ENCODE measurements at regions not wholly inside any gene's neighbourhood (a gene's known extent, or its start where the extent isn't known, plus 50 kb on each side); places are given as distances from the start of the nearest gene placed in this dataset.
A peak's percentile ranks its signal among the peaks of the same experiment; 100 is the strongest.

- Histone ChIP-seq H3K27me3 (ENCODE audit: insufficient read depth, low read length) (no peaks in the 10 kb centered on the region), H3K9me2 (ENCODE audit: low read depth, low read length) (no peaks in the 10 kb centered on the region), H4K20me1 (ENCODE audit: insufficient read depth, low read length) (no peaks in the 10 kb centered on the region), H3K36me3 (ENCODE audit: insufficient read depth, low read length) (no peaks in the 10 kb centered on the region), H3K79me2 (ENCODE audit: insufficient read depth, low read length) (no peaks in the 10 kb centered on the region), H3K27ac (ENCODE audit: low read depth, low read length, poor library complexity, severe bottlenecking) (no peak overlapping the region), H3K4me1 (ENCODE audit: insufficient read depth, low read length, severe bottlenecking) (no peaks in the 10 kb centered on the region), H2AFZ (ENCODE audit: low read length) (peak overlapping the region; percentile 18; the same call in 1 of the 2 replicates), H3F3A (ENCODE audit: insufficient read depth, low read length) (no peaks in the 10 kb centered on the region), H3K4me3 (ENCODE audit: low read depth, low read length, poor library complexity, severe bottlenecking) (no peak overlapping the region), H3K9ac (ENCODE audit: low read length) (no peak overlapping the region), H3K9me3 (ENCODE audit: low read length) (no peaks in the 10 kb centered on the region), H3K4me2 (ENCODE audit: low read length) (no peak overlapping the region)
- no peak for TF ChIP-seq CTCF (IDR thresholded peaks at IDR 0.05; ENCODE audit: low read length)
- TF ChIP-seq EZH2 (IDR thresholded peaks at IDR 0.05; ENCODE audit: borderline replicate concordance, low read length): no peak
These were observed 55.3 kb upstream of the ADO start for GRCh38 chr10:62749093-62749683.

All from OCI-LY1 (cell line).